ENCODE measurements at regions not wholly inside any gene's neighbourhood (a gene's known extent, or its start where the extent isn't known, plus 50 kb on each side); places are given as distances from the start of the nearest gene placed in this dataset.

- no peak for DNase-seq
- CTCF ChIA-PET, result interaction anchor here (0.5 to 1.8 kb wide), 4 partner anchors 159 to 563 kb away, joined by 3 to 7 read pairs (median 4); no protein-coding TSS in a partner anchor
- Histone ChIP-seq H3K9me2 (ENCODE audit: insufficient read depth) (no peaks in the 10 kb centered on the region), H2AFZ (no peak overlapping the region), H3K4me2 (no peak overlapping the region), H3K9me3 (ENCODE audit: insufficient read depth, low read depth) (no peaks in the 10 kb centered on the region), H3K27ac (no peak overlapping the region), H3K36me3 (ENCODE audit: low read depth) (no peaks in the 10 kb centered on the region), H3F3A (ENCODE audit: insufficient read depth, low read depth) (no peaks in the 10 kb centered on the region), H3K79me2 (ENCODE audit: low read depth) (no peaks in the 10 kb centered on the region), H3K27me3 (ENCODE audit: insufficient read depth, low read depth) (no peaks in the 10 kb centered on the region), H4K20me1 (ENCODE audit: insufficient read depth) (no peaks in the 10 kb centered on the region), H3K4me3 (no peak overlapping the region), H3K4me1 (replicated peaks; ENCODE audit: insufficient read depth) (no peaks in the 10 kb centered on the region)
- intact Hi-C loops (cut with micrococcal nuclease; ENCODE audit: unreplicated experiment), result loop anchor here (1.0 to 10.0 kb wide), 6 partner anchors 158 to 1150 kb away; partner anchors contain the start of gene CADPS2
- POLR2A ChIA-PET (ENCODE audit: unreplicated experiment), result no interaction called here
- BruUV-seq (replicated peaks), result no TSS peak
- TF ChIP-seq CTCF (conservative IDR thresholded peaks at IDR 0.05), result no peak
- no peak for TF ChIP-seq EZH2 (IDR thresholded peaks at IDR 0.05; ENCODE audit: low read depth)
Observed at GRCh38 chr7:123367031-123367430, 167.3 kb upstream of the SLC13A1 start.

GRCh38 chr7:123366626-123367025, 166.9 kb upstream of the SLC13A1 start:
- Histone ChIP-seq H3K27ac (no peak overlapping the region), H4K20me1 (ENCODE audit: insufficient read depth) (no peaks in the 10 kb centered on the region), H3K79me2 (ENCODE audit: low read depth) (no peaks in the 10 kb centered on the region), H2AFZ (no peak overlapping the region), H3K4me3 (no peak overlapping the region), H3F3A (ENCODE audit: insufficient read depth, low read depth) (no peaks in the 10 kb centered on the region), H3K9me2 (ENCODE audit: insufficient read depth) (no peaks in the 10 kb centered on the region), H3K4me2 (no peak overlapping the region), H3K27me3 (ENCODE audit: insufficient read depth, low read depth) (no peaks in the 10 kb centered on the region), H3K9me3 (ENCODE audit: insufficient read depth, low read depth) (no peaks in the 10 kb centered on the region), H3K36me3 (ENCODE audit: low read depth) (no peaks in the 10 kb centered on the region), H3K4me1 (replicated peaks; ENCODE audit: insufficient read depth) (no peaks in the 10 kb centered on the region)
- ChIA-PET CTCF (interaction anchor here (1.2 to 1.8 kb wide), 2 partner anchors 158 to 563 kb away, joined by 5 to 7 read pairs; no protein-coding TSS in a partner anchor), POLR2A (ENCODE audit: unreplicated experiment) (no interaction called here)
- TF ChIP-seq EZH2 (IDR thresholded peaks at IDR 0.05; ENCODE audit: low read depth) (no peak), CTCF (conservative IDR thresholded peaks at IDR 0.05) (no peak)
- no peak for DNase-seq
- intact Hi-C loops (cut with micrococcal nuclease; ENCODE audit: unreplicated experiment), result loop anchor here (1.0 to 10.0 kb wide), 6 partner anchors 158 to 1149 kb away; partner anchors contain the start of gene CADPS2
- no TSS peak for BruUV-seq (replicated peaks)

- no peaks in the 10 kb centered on the region for H3K79me2 ChIP-seq (ENCODE audit: low read depth)
- H2AFZ ChIP-seq, result no peak overlapping the region
- no peaks in the 10 kb centered on the region for H3K27me3 ChIP-seq (ENCODE audit: insufficient read depth, low read depth)
- ChIA-PET POLR2A (ENCODE audit: unreplicated experiment) (interaction anchor here (0.7 kb wide), 1 partner anchor 1339 kb away, joined by 10 read pairs; no protein-coding TSS in a partner anchor), CTCF (no interaction called here)
- no TSS peak for BruUV-seq (replicated peaks)
- no peak for DNase-seq
- intact Hi-C loops (cut with micrococcal nuclease; ENCODE audit: unreplicated experiment), result loop anchor here (10.0 kb wide), 1 partner anchor 476 kb away; the partner anchor contains the start of gene CADPS2
- H3K36me3 ChIP-seq (ENCODE audit: low read depth), result no peaks in the 10 kb centered on the region
- H3K9me3 ChIP-seq (ENCODE audit: insufficient read depth, low read depth), result no peaks in the 10 kb centered on the region
- H3K4me1 ChIP-seq (replicated peaks; ENCODE audit: insufficient read depth), result no peaks in the 10 kb centered on the region
- no peaks in the 10 kb centered on the region for H4K20me1 ChIP-seq (ENCODE audit: insufficient read depth)
- H3K4me3 ChIP-seq, result no peak overlapping the region
- H3K4me2 ChIP-seq, result no peak overlapping the region
- H3K27ac ChIP-seq, result no peak overlapping the region
- TF ChIP-seq CTCF (conservative IDR thresholded peaks at IDR 0.05) (no peak), EZH2 (IDR thresholded peaks at IDR 0.05; ENCODE audit: low read depth) (no peak)
- no peaks in the 10 kb centered on the region for H3F3A ChIP-seq (ENCODE audit: insufficient read depth, low read depth)
- no peaks in the 10 kb centered on the region for H3K9me2 ChIP-seq (ENCODE audit: insufficient read depth)
Observed at GRCh38 chr7:123360631-123361030, 160.9 kb upstream of the SLC13A1 start.
